CD4-positive, alpha-beta T cell (primary cell): ENCODE measurements at regions not wholly inside any gene's neighbourhood (a gene's known extent, or its start where the extent isn't known, plus 50 kb on each side); places are given as distances from the start of the nearest gene placed in this dataset.

Experiments used
- ATAC-seq: fragments of 200-7000 bp; cut with Tn5 transposase; one replicate; pipeline ENCODE4 v1.10.0; 2022; ENCODE audit warnings: mild to moderate bottlenecking; ENCODE audit not compliant: poor library complexity
- CTCF ChIA-PET: fragments of 350-600 bp; sonication (Branson Sonifier 250); formaldehyde crosslinking; loops from one replicate; lab custom pipeline; 2021; ENCODE audit warnings: antibody characterized with exemption, inconsistent platforms; lab: Charles Lee
- POLR2A ChIA-PET: fragments of 350-600 bp; sonication (Branson Sonifier 250); formaldehyde crosslinking; loops from one replicate; lab custom pipeline; 2021; ENCODE audit warnings: antibody characterized with exemption, inconsistent platforms; lab: Charles Lee
- DNase-seq, 14 experiments: peaks; one replicate each; pipeline ENCODE4 v3.0.0-alpha.2; 2013 to 2020; ENCODE audit warnings: mixed read lengths in 2 of 14
- H3K27ac ChIP-seq, 2 donors: one replicate each; pipeline versions ENCODE4 v1.5.1 to v1.7.0; 2013; ENCODE audit warnings: low read length in 2 of 2, low read depth in 1 of 2, mild to moderate bottlenecking in 1 of 2
- H3K27me3 ChIP-seq, 2 experiments: 1 replicate in 1 of 2; 2 replicates in 1 of 2; pipeline versions ENCODE4 v1.6.1 to v1.7.0; 2013; ENCODE audit warnings: low read length in 2 of 2, control low read depth in 1 of 2, mild to moderate bottlenecking in 1 of 2, moderate library complexity in 1 of 2; ENCODE audit not compliant: insufficient read depth in 2 of 2, control insufficient read depth in 1 of 2
- H3K36me3 ChIP-seq: one replicate; pipeline ENCODE4 v1.6.1; 2013; ENCODE audit warnings: low read length, control low read depth; ENCODE audit not compliant: insufficient read depth
- H3K4me1 ChIP-seq: one replicate; pipeline ENCODE4 v1.6.1; 2013; ENCODE audit warnings: low read length, control low read depth; ENCODE audit not compliant: insufficient read depth
- H3K4me3 ChIP-seq: one replicate; pipeline ENCODE4 v1.5.1; 2013; ENCODE audit warnings: mild to moderate bottlenecking, low read length, moderate library complexity
- H3K9me3 ChIP-seq, 2 experiments: 1 replicate in 1 of 2; 2 replicates in 1 of 2; pipeline versions ENCODE4 v1.6.1 to v1.7.0; 2013; ENCODE audit warnings: low read length in 2 of 2, mild to moderate bottlenecking in 2 of 2, control low read depth in 1 of 2, moderate library complexity in 1 of 2; ENCODE audit not compliant: control insufficient read depth in 1 of 2, insufficient read depth in 1 of 2
- H3K27ac Mint-ChIP-seq: one replicate; pipeline ENCODE4 v1.8.0; 2020; ENCODE audit warnings: mixed read lengths
- H3K27me3 Mint-ChIP-seq: one replicate; pipeline ENCODE4 v1.8.0; 2021; ENCODE audit warnings: mixed read lengths
- H3K36me3 Mint-ChIP-seq: one replicate; pipeline ENCODE4 v1.8.0; 2021; ENCODE audit warnings: low read depth, mixed read lengths
- H3K4me1 Mint-ChIP-seq: one replicate; pipeline ENCODE4 v1.8.0; 2021; ENCODE audit warnings: low read depth, mixed read lengths
- H3K4me3 Mint-ChIP-seq: one replicate; pipeline ENCODE4 v1.8.0; 2020; ENCODE audit warnings: mild to moderate bottlenecking, mixed read lengths
- H3K9me3 Mint-ChIP-seq: one replicate; pipeline ENCODE4 v1.8.0; 2020; ENCODE audit warnings: mixed read lengths
- intact Hi-C, 2 experiments: fragments of 100-400 bp; cut with DNase I in 1 of 2; cut with micrococcal nuclease in 1 of 2; formaldehyde crosslinking; loops; one replicate each; pipeline versions ENCODE4 v1.15.1 to v1.9.0; 2023 to 2025; cut with DNase I, micrococcal nuclease
- TF ChIP-seq, protein P1 (sequence below): fragments of 200-600 bp; IDR thresholded peaks from one replicate; pipeline ENCODE4 v1.8.0; 2022; ENCODE audit warnings: antibody characterized with exemption, mild to moderate bottlenecking

DNA sequence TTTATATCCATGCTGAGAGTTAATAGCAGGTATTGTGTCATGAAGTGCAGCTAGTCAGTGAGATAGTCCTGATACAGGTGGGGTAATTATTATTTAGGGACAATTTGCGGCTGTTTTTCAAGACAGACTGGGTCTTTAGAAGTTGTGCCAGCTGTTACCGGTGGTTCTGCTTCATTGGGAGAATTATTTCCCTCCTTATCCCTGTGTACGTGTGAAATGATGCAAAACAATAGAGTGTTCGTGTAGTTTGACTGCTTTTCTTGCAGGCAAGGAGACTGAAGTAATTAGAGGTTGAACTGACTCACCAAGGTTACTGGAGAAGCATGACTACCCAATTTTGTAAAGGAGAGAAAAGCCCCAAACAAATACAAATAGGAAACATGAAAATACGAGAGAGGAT is 101.7 kb downstream of the ARRDC3 start:
- H3K27ac Mint-ChIP-seq, result peak overlapping the region; percentile 79
- ATAC-seq, result no peak

DNA sequence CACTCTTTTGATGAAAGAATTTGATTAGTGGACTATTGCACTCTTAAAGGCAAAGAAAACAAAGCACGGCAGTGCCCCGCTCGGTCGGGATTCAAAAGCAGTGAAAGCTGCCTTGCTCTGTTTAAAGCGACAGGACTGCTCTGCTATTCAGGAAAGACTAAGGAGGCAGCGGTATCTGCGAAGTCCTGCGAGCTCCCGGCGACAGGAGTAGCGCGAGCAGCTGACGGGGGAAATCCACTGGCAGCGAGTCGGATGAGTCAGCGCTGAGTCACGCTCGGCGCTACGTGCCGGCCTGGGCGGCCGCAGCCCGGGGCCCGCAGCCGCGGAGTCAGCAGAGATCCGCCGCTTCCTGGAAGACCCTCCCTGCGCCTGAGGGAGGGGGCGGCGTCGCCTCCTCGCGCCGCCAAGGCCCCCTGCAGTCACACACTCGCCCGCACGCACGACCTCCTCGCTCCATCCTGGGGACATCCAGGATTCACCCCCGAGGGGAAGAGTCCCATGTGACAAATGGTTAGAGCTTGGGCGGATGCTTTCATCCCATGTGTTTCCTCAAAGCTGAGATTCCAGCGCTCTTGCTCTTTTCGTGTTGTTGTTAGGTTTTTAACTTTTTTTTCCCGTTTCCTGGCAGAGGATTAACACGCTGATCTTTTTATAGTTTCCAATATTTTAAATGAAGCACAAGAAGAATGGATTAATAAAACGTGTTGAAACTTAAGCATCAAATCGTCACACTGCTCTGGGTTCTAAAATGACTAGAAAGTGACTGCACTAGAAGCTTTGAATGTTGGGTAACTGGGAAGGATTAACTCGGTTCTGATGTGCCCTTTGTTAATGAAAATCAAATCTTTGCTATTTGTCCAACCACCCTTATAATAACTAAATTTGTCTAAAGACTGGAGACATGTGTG is 102.5 kb downstream of the ARRDC3 start:
- Histone ChIP-seq H3K4me1 (peaks cover 19% of the 10 kb centered on the region), H3K27me3 (no peaks in the 10 kb centered on the region), H3K9me3 (no peaks in the 10 kb centered on the region), H3K27ac (peak overlapping the region in 1 of 2 donors; percentile 14), H3K4me3 (peak overlapping the region; percentile 63), H3K36me3 (no peaks in the 10 kb centered on the region)
- intact Hi-C loops, result loop anchor here (1.0 to 5.0 kb wide), 3 partner anchors 31 to 102 kb away; partner anchors contain the start of gene ARRDC3 (in 1 of the 2)
- no peaks in the 10 kb centered on the region for H3K27me3 Mint-ChIP-seq
- H3K9me3 Mint-ChIP-seq, result peaks cover 4% of the 10 kb centered on the region
- POLR2A ChIA-PET, result interaction anchor here (1.0 to 4.5 kb wide), 9 partner anchors 12 to 103 kb away, joined by 3 to 86 read pairs (median 5); partner anchors contain the start of gene ARRDC3
- ATAC-seq (peak; percentile 84), DNase-seq (peak; percentile 65 to 95 (median 79))
- peak overlapping the region; percentile 79 for H3K27ac Mint-ChIP-seq
- peak overlapping the region; percentile 90 for H3K4me3 Mint-ChIP-seq
- TF ChIP-seq, protein P1, sequence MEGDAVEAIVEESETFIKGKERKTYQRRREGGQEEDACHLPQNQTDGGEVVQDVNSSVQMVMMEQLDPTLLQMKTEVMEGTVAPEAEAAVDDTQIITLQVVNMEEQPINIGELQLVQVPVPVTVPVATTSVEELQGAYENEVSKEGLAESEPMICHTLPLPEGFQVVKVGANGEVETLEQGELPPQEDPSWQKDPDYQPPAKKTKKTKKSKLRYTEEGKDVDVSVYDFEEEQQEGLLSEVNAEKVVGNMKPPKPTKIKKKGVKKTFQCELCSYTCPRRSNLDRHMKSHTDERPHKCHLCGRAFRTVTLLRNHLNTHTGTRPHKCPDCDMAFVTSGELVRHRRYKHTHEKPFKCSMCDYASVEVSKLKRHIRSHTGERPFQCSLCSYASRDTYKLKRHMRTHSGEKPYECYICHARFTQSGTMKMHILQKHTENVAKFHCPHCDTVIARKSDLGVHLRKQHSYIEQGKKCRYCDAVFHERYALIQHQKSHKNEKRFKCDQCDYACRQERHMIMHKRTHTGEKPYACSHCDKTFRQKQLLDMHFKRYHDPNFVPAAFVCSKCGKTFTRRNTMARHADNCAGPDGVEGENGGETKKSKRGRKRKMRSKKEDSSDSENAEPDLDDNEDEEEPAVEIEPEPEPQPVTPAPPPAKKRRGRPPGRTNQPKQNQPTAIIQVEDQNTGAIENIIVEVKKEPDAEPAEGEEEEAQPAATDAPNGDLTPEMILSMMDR, result no peak
- CTCF ChIA-PET, result interaction anchor here (1.1 to 2.4 kb wide), 6 partner anchors 12 to 104 kb away, joined by 4 to 15 read pairs (median 6); no protein-coding TSS in a partner anchor
- H3K36me3 Mint-ChIP-seq, result peaks cover 5% of the 10 kb centered on the region
- H3K4me1 Mint-ChIP-seq, result peaks cover 23% of the 10 kb centered on the region

More for the DNA sequence above, 101.7 kb downstream of the ARRDC3 start:
- Histone ChIP-seq H3K36me3 (no peaks in the 10 kb centered on the region), H3K27me3 (no peaks in the 10 kb centered on the region), H3K4me1 (peaks cover 19% of the 10 kb centered on the region), H3K9me3 (no peaks in the 10 kb centered on the region), H3K4me3 (no peak overlapping the region), H3K27ac (no peak overlapping the region)
- Mint-ChIP-seq H3K36me3 (peaks cover 5% of the 10 kb centered on the region), H3K27me3 (no peaks in the 10 kb centered on the region), H3K4me1 (peaks cover 23% of the 10 kb centered on the region), H3K9me3 (peaks cover 4% of the 10 kb centered on the region), H3K4me3 (peak overlapping the region; percentile 90)
- ChIA-PET POLR2A (interaction anchor here (1.4 to 4.5 kb wide), 5 partner anchors 12 to 102 kb away, joined by 5 to 86 read pairs (median 46); partner anchors contain the start of gene ARRDC3), CTCF (interaction anchor here (1.1 to 2.4 kb wide), 3 partner anchors 13 to 32 kb away, joined by 5 to 10 read pairs (median 6); no protein-coding TSS in a partner anchor)
- peak in 2 of 14 experiments; percentile 23 to 31 for DNase-seq
- intact Hi-C loops, result loop anchor here (2.0 to 5.0 kb wide), 2 partner anchors 81 to 101 kb away; partner anchors contain the start of gene ARRDC3 (in 1 of the 2)
- TF ChIP-seq, protein P1, result no peak

DNA sequence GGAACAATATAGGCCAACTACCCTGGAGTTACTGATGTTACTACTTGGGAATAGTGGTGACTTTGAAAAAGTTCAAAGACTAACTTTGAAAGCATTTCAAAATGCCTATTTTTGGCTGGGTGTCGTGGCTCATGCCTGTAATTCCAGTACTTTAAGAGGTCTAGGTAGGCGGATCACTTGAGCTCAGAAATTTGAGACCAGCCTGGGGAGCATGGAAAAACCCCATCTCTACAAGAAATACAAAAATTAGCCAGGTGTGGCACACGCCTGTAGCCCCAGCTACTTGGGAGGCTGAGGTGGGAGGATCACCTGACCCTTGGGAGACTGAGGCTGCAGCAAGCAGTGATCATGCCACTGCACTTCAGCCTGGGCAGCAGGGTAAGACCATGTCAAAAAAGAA is 105.3 kb downstream of the ARRDC3 start:
- CTCF ChIA-PET, result no interaction called here

More for the DNA sequence above, 105.3 kb downstream of the ARRDC3 start:
- Mint-ChIP-seq H3K27me3 (no peaks in the 10 kb centered on the region), H3K27ac (no peak overlapping the region), H3K4me1 (peaks cover 23% of the 10 kb centered on the region), H3K36me3 (peaks cover 5% of the 10 kb centered on the region), H3K9me3 (no peaks in the 10 kb centered on the region), H3K4me3 (peak overlapping the region; percentile 28)
- Histone ChIP-seq H3K36me3 (no peaks in the 10 kb centered on the region), H3K27me3 (no peaks in the 10 kb centered on the region), H3K27ac (no peak overlapping the region), H3K9me3 (no peaks in the 10 kb centered on the region), H3K4me1 (peaks cover 19% of the 10 kb centered on the region), H3K4me3 (no peak overlapping the region)
- ATAC-seq (no peak), DNase-seq (no peak)
- intact Hi-C loops, result no loop called here
- TF ChIP-seq, protein P1, result no peak
- POLR2A ChIA-PET, result interaction anchor here (3.7 kb wide), 1 partner anchor 106 kb away, joined by 15 read pairs; the partner anchor contains the start of gene ARRDC3
